ENCODE measurements at regions not wholly inside any gene's neighbourhood (a gene's known extent, or its start where the extent isn't known, plus 50 kb on each side); places are given as distances from the start of the nearest gene placed in this dataset.

DNA sequence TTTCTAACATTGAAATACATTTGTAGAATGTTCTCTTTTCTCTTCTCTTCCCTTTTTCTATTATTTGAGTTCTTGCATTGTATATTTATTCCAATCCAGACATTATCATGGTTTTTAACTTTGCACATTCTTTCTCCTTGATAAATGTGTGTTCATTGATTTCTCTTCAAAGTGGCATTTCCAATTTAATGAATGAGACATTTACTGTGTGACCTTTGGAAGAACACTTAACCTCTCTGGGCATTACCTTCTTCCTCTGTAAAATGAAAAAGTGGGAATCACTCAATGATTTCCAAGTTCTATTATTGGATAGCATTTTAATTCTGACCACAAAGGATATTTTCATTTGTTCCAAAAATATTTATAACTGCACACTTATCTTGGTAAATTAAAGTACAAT lies 1095.8 kb downstream of the GALC start:
- Histone ChIP-seq H4K20me1 (ENCODE audit: insufficient read depth) (no peaks in the 10 kb centered on the region), H3K4me1 (ENCODE audit: low read depth, poor library complexity, severe bottlenecking) (no peaks in the 10 kb centered on the region), H3K9ac (no peak overlapping the region), H3K36me3 (ENCODE audit: insufficient read depth) (no peaks in the 10 kb centered on the region), H3K79me2 (ENCODE audit: insufficient read depth, low read depth) (no peaks in the 10 kb centered on the region), H3K27ac (no peak overlapping the region), H2AFZ (ENCODE audit: low read depth) (no peak overlapping the region), H3K27me3 (ENCODE audit: insufficient read depth, low read depth) (no peaks in the 10 kb centered on the region), H3K4me2 (no peak overlapping the region), H3K4me3 (IDR thresholded peaks at IDR 0.05; ENCODE audit: insufficient read depth, low read depth, low read length) (no peak overlapping the region)
- no peak for TF ChIP-seq CTCF (conservative IDR thresholded peaks at IDR 0.05; ENCODE audit: low read depth, low read length)

- TF ChIP-seq CTCF (conservative IDR thresholded peaks at IDR 0.05; ENCODE audit: low read depth, low read length) = no peak
Measured at GRCh38 chr14:86896701-86897100, 1096.3 kb downstream of the GALC start.

DNA sequence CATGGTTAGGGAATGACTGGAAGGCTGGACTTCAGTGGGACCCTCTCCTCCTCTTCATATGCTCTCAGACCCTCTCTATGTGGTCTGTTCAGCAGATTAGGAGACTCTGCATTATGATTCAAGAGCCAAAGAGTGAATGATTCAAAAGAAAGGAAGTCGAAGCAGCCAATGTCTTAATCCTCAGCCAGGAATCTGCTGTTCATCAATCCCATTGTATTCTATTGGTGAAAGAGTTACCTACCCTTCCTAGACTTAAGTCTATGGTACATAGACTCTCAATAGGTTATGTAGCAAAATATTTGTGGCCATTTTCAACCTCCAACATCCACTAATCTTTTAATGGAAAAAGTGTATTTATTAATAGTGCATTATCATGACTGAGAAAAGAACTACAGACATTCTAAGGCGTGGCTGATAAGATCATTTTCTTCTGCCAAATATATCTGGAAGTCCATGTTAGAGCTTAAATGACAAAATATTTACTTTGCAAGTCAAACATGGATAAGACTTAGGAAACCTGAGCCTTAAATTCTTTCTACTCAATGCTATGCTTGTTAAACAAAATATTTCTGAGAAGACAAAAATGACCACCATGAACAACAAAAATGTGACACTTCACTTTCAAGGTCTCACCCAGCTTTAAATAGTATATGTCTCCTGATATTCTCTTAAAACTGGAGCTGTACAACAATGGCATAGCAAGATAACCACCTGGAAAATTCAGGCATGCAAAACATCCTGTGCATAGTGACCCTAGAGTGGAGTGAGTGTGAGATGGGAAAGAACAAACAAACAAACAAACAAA lies 1100.6 kb downstream of the GALC start:
- H4K20me1 ChIP-seq (ENCODE audit: insufficient read depth) = no peaks in the 10 kb centered on the region
- no peak for TF ChIP-seq CTCF (conservative IDR thresholded peaks at IDR 0.05; ENCODE audit: low read depth, low read length)
- H3K4me1 ChIP-seq (ENCODE audit: low read depth, poor library complexity, severe bottlenecking) = no peaks in the 10 kb centered on the region
- no peak overlapping the region for H3K4me3 ChIP-seq (IDR thresholded peaks at IDR 0.05; ENCODE audit: insufficient read depth, low read depth, low read length)
- no peak overlapping the region for H3K27ac ChIP-seq
- H3K4me2 ChIP-seq = no peak overlapping the region
- no peak overlapping the region for H3K9ac ChIP-seq
- no peak overlapping the region for H2AFZ ChIP-seq (ENCODE audit: low read depth)
- no peaks in the 10 kb centered on the region for H3K27me3 ChIP-seq (ENCODE audit: insufficient read depth, low read depth)
- no peaks in the 10 kb centered on the region for H3K79me2 ChIP-seq (ENCODE audit: insufficient read depth, low read depth)
- H3K36me3 ChIP-seq (ENCODE audit: insufficient read depth) = no peaks in the 10 kb centered on the region

More at GRCh38 chr14:86896701-86897100, 1096.3 kb downstream of the GALC start:
- H3K36me3 ChIP-seq (ENCODE audit: insufficient read depth) = no peaks in the 10 kb centered on the region
- no peak overlapping the region for H3K4me2 ChIP-seq
- no peaks in the 10 kb centered on the region for H3K79me2 ChIP-seq (ENCODE audit: insufficient read depth, low read depth)
- no peak overlapping the region for H3K4me3 ChIP-seq (IDR thresholded peaks at IDR 0.05; ENCODE audit: insufficient read depth, low read depth, low read length)
- H3K9ac ChIP-seq = no peak overlapping the region
- H4K20me1 ChIP-seq (ENCODE audit: insufficient read depth) = no peaks in the 10 kb centered on the region
- H3K27ac ChIP-seq = no peak overlapping the region
- no peaks in the 10 kb centered on the region for H3K4me1 ChIP-seq (ENCODE audit: low read depth, poor library complexity, severe bottlenecking)
- no peak overlapping the region for H2AFZ ChIP-seq (ENCODE audit: low read depth)
- no peaks in the 10 kb centered on the region for H3K27me3 ChIP-seq (ENCODE audit: insufficient read depth, low read depth)

GRCh38 chr14:86885280-86885679 lies 1107.7 kb downstream of the GALC start:
- H3K4me3 ChIP-seq (IDR thresholded peaks at IDR 0.05; ENCODE audit: insufficient read depth, low read depth, low read length) = no peak overlapping the region
- no peak overlapping the region for H3K4me2 ChIP-seq
- no peak overlapping the region for H3K9ac ChIP-seq
- no peaks in the 10 kb centered on the region for H4K20me1 ChIP-seq (ENCODE audit: insufficient read depth)
- no peaks in the 10 kb centered on the region for H3K79me2 ChIP-seq (ENCODE audit: insufficient read depth, low read depth)
- no peaks in the 10 kb centered on the region for H3K27me3 ChIP-seq (ENCODE audit: insufficient read depth, low read depth)
- H3K27ac ChIP-seq = no peak overlapping the region
- TF ChIP-seq CTCF (conservative IDR thresholded peaks at IDR 0.05; ENCODE audit: low read depth, low read length) = no peak
- H3K4me1 ChIP-seq (ENCODE audit: low read depth, poor library complexity, severe bottlenecking) = no peaks in the 10 kb centered on the region
- H3K36me3 ChIP-seq (ENCODE audit: insufficient read depth) = no peaks in the 10 kb centered on the region
- H2AFZ ChIP-seq (ENCODE audit: low read depth) = no peak overlapping the region

Measured in KMS-11 (cell line).